Stimulated activated CD4-positive, alpha-beta T cell treated with anti-CD3 and anti-CD28 coated beads, Interleukin-1b, Interleukin-23, amount 100 ng/mL, for 1 hour (primary cell): ENCODE measurements at regions not wholly inside any gene's neighbourhood (a gene's known extent, or its start where the extent isn't known, plus 50 kb on each side); places are given as distances from the start of the nearest gene placed in this dataset.

Experiments used
- DNase-seq, 2 donors: peaks; one replicate each; pipeline ENCODE4 v3.0.0-alpha.2; 2020; ENCODE audit warnings: low read depth in 2 of 2

- no peak for DNase-seq
Observed at GRCh38 chr18:78739115-78739514, 240.5 kb upstream of the SALL3 start.

- DNase-seq: no peak
Observed at GRCh38 chr18:78739882-78740677, 239.5 kb upstream of the SALL3 start.

- no peak for DNase-seq
Observed at GRCh38 chr18:78740876-78741275, 238.7 kb upstream of the SALL3 start.

- no peak for DNase-seq
Observed at GRCh38 chr18:78741381-78742217, 238.0 kb upstream of the SALL3 start.

GRCh38 chr18:78742218-78742745, 237.3 kb upstream of the SALL3 start:
- DNase-seq: no peak

- DNase-seq: no peak
Observed at GRCh38 chr18:78743078-78743477, 236.5 kb upstream of the SALL3 start.

- no peak for DNase-seq
Observed at GRCh38 chr18:78751664-78752063, 228.0 kb upstream of the SALL3 start.

- DNase-seq: no peak
Observed at GRCh38 chr18:78753240-78753639, 226.4 kb upstream of the SALL3 start.

- no peak for DNase-seq
Observed at GRCh38 chr18:78754311-78755043, 225.1 kb upstream of the SALL3 start.

- no peak for DNase-seq
Observed at GRCh38 chr18:78757014-78757413, 222.6 kb upstream of the SALL3 start.

- no peak for DNase-seq
Observed at GRCh38 chr18:78758496-78758895, 221.1 kb upstream of the SALL3 start.

- DNase-seq: no peak
Observed at GRCh38 chr18:78762753-78763152, 216.9 kb upstream of the SALL3 start.

- DNase-seq: no peak
Observed at GRCh38 chr18:78764544-78764943, 215.1 kb upstream of the SALL3 start.

GRCh38 chr18:78765142-78765541, 214.5 kb upstream of the SALL3 start:
- DNase-seq: no peak

- DNase-seq: no peak
Observed at GRCh38 chr18:78765637-78766281, 213.9 kb upstream of the SALL3 start.

GRCh38 chr18:78766651-78767533, 212.7 kb upstream of the SALL3 start:
- DNase-seq: no peak

- no peak for DNase-seq
Observed at GRCh38 chr18:78767648-78768071, 212.0 kb upstream of the SALL3 start.

- DNase-seq: no peak
Observed at GRCh38 chr18:78768221-78768620, 211.4 kb upstream of the SALL3 start.

GRCh38 chr18:78768656-78769501, 210.7 kb upstream of the SALL3 start:
- DNase-seq: no peak
